H1 (cell line): ENCODE measurements at regions not wholly inside any gene's neighbourhood (a gene's known extent, or its start where the extent isn't known, plus 50 kb on each side); places are given as distances from the start of the nearest gene placed in this dataset.

Experiments
- CTCF ChIA-PET: fragments of 300-600 bp; sonication (Branson Sonifier 250); formaldehyde crosslinking; loops from one replicate; lab custom pipeline; 2021; ENCODE audit not compliant: partially characterized antibody; lab: Charles Lee
- POLR2A ChIA-PET: fragments of 300-600 bp; sonication (Branson Sonifier 250); formaldehyde crosslinking; loops from one replicate; lab custom pipeline; 2021; ENCODE audit warnings: inconsistent platforms; ENCODE audit not compliant: partially characterized antibody; lab: Charles Lee
- DNase-seq, 2 experiments: peaks; one replicate each; pipeline versions ENCODE4 v3.0.0 to v3.0.0-alpha.2; 2010 to 2022; ENCODE audit warnings: low spot score in 2 of 2, low read depth in 1 of 2, mixed read lengths in 1 of 2
- FAIRE-seq: peaks from 2 replicates; lab custom pipeline; 2011; peaks lifted over from hg19 to GRCh38; lab: Jason Lieb, UNC
- H2AFZ ChIP-seq: 2 replicates; pipeline ENCODE4 v1.8.1; 2012; ENCODE audit warnings: low read length, inconsistent platforms
- H2AK5ac ChIP-seq: 2 replicates; pipeline ENCODE4 v1.6.1; 2013; ENCODE audit warnings: low read depth, low read length
- H2BK120ac ChIP-seq: replicated peaks from 2 replicates; pipeline ENCODE3; 2013; ENCODE audit warnings: low read depth, low read length, inconsistent platforms
- H2BK12ac ChIP-seq: 2 replicates; pipeline ENCODE4 v1.6.1; 2013; ENCODE audit warnings: low read depth, low read length
- H2BK15ac ChIP-seq: 2 replicates; pipeline ENCODE4 v1.6.1; 2013; ENCODE audit warnings: low read length
- H2BK20ac ChIP-seq: 2 replicates; pipeline ENCODE4 v1.6.1; 2013; ENCODE audit warnings: low read length
- H2BK5ac ChIP-seq: 2 replicates; pipeline ENCODE4 v1.6.1; 2013; ENCODE audit warnings: low read depth, low read length
- H3K14ac ChIP-seq: 2 replicates; pipeline ENCODE4 v1.6.1; 2013; ENCODE audit warnings: inconsistent platforms; ENCODE audit not compliant: insufficient read length
- H3K18ac ChIP-seq: 2 replicates; pipeline ENCODE4 v1.6.1; 2013; ENCODE audit warnings: low read length; ENCODE audit errors: extremely low read depth
- H3K23ac ChIP-seq: 2 replicates; pipeline ENCODE4 v1.6.1; 2013; ENCODE audit warnings: inconsistent platforms; ENCODE audit not compliant: insufficient read length
- H3K23me2 ChIP-seq: 2 replicates; pipeline ENCODE4 v1.6.1; 2013; ENCODE audit warnings: low read depth, low read length
- H3K27ac ChIP-seq: 2 replicates; pipeline ENCODE4 v1.6.1; 2011; ENCODE audit warnings: low read depth, low read length, inconsistent platforms
- H3K27me3 ChIP-seq, 4 experiments: replicated peaks in 1 of 4; 1 replicate in 1 of 4; 2 replicates in 3 of 4; pipeline versions ENCODE4 v1.6.1 to v1.8.1; 2011 to 2013; ENCODE audit warnings: low read length in 3 of 4, mild to moderate bottlenecking in 3 of 4, inconsistent platforms in 2 of 4, mixed read lengths in 2 of 4, moderate library complexity in 1 of 4; ENCODE audit not compliant: control insufficient read depth in 3 of 4, insufficient read depth in 3 of 4; ENCODE audit errors: extremely low read depth in 1 of 4
- H3K36me3 ChIP-seq, 4 experiments: 2 replicates each; pipeline versions ENCODE4 v1.6.1 to v1.8.1; 2011 to 2013; ENCODE audit warnings: mild to moderate bottlenecking in 4 of 4, low read length in 3 of 4, moderate library complexity in 2 of 4, control low read depth in 1 of 4, inconsistent platforms in 1 of 4; ENCODE audit not compliant: insufficient read depth in 4 of 4, control insufficient read depth in 2 of 4
- H3K4ac ChIP-seq: replicated peaks from 2 replicates; pipeline ENCODE3; 2013; ENCODE audit warnings: low read length, low read depth, mixed read lengths, inconsistent platforms; ENCODE audit not compliant: insufficient read length
- H3K4me1 ChIP-seq, 4 experiments: replicated peaks in 1 of 4; 1 replicate in 1 of 4; 2 replicates in 3 of 4; pipeline versions ENCODE4 v1.6.1 to v1.8.1; 2011 to 2013; ENCODE audit warnings: low read length in 3 of 4, inconsistent platforms in 2 of 4, mixed read lengths in 1 of 4; ENCODE audit not compliant: insufficient read depth in 4 of 4, control insufficient read depth in 3 of 4
- H3K4me2 ChIP-seq, 2 experiments: 2 replicates each; pipeline versions ENCODE4 v1.6.1 to v1.8.1; 2011 to 2013; ENCODE audit warnings: low read depth in 2 of 2, low read length in 2 of 2, control low read depth in 1 of 2, inconsistent platforms in 1 of 2, mild to moderate bottlenecking in 1 of 2; ENCODE audit not compliant: insufficient read depth in 1 of 2
- H3K4me3 ChIP-seq, 4 experiments: fragments of 200-600, 300-600 bp in 1 of 4; sonication (generic), shearing (Covaris generic), sonication (Bioruptor Twin) in 1 of 4; 2 replicates each; pipeline versions ENCODE4 v1.5.1 to v1.8.1; 2011 to 2016; ENCODE audit warnings: low read length in 4 of 4, low read depth in 3 of 4, control low read depth in 2 of 4, inconsistent platforms in 2 of 4, mild to moderate bottlenecking in 2 of 4, mixed read lengths in 1 of 4, moderate library complexity in 1 of 4; ENCODE audit not compliant: insufficient read depth in 2 of 4; ENCODE audit errors: extremely low read depth in 1 of 4
- H3K56ac ChIP-seq: replicated peaks from 2 replicates; pipeline ENCODE3; 2013; ENCODE audit warnings: low read depth, mild to moderate bottlenecking, mixed read lengths, low read length, inconsistent platforms; ENCODE audit not compliant: insufficient read length
- H3K79me1 ChIP-seq: 2 replicates; pipeline ENCODE4 v1.6.1; 2013; ENCODE audit warnings: low read depth, low read length, control low read depth
- H3K79me2 ChIP-seq, 2 experiments: 2 replicates each; pipeline versions ENCODE4 v1.6.1 to v1.8.1; 2012 to 2013; ENCODE audit warnings: low read length in 2 of 2, mild to moderate bottlenecking in 2 of 2, inconsistent platforms in 1 of 2; ENCODE audit not compliant: insufficient read depth in 2 of 2, control insufficient read depth in 1 of 2
- H3K9ac ChIP-seq, 4 experiments: replicated peaks in 1 of 4; 1 replicate in 1 of 4; 2 replicates in 3 of 4; pipeline versions ENCODE4 v1.6.1 to v1.8.1; 2011 to 2013; ENCODE audit warnings: low read depth in 3 of 4, low read length in 3 of 4, control low read depth in 2 of 4, mild to moderate bottlenecking in 2 of 4, moderate library complexity in 2 of 4, inconsistent platforms in 1 of 4; ENCODE audit errors: extremely low read depth in 1 of 4
- H3K9me3 ChIP-seq, 2 experiments: 2 replicates each; pipeline versions ENCODE4 v1.6.1 to v1.8.1; 2012 to 2013; ENCODE audit warnings: mild to moderate bottlenecking in 2 of 2, moderate library complexity in 2 of 2, control low read depth in 1 of 2, inconsistent platforms in 1 of 2, low read depth in 1 of 2, low read length in 1 of 2, mixed read lengths in 1 of 2; ENCODE audit not compliant: insufficient read depth in 2 of 2
- H4K20me1 ChIP-seq, 2 experiments: replicated peaks in 1 of 2; 2 replicates each; pipeline versions ENCODE3 to v1.8.1; 2011 to 2013; ENCODE audit warnings: inconsistent platforms in 2 of 2, low read length in 2 of 2, mild to moderate bottlenecking in 1 of 2; ENCODE audit not compliant: insufficient read depth in 2 of 2, control insufficient read depth in 1 of 2
- H4K5ac ChIP-seq: 2 replicates; pipeline ENCODE4 v1.6.1; 2013; ENCODE audit warnings: low read length, low read depth, mixed read lengths, inconsistent platforms; ENCODE audit not compliant: insufficient read length
- H4K8ac ChIP-seq: 2 replicates; pipeline ENCODE4 v1.8.0; 2013; ENCODE audit warnings: mild to moderate bottlenecking, moderate library complexity, low read length, inconsistent platforms; ENCODE audit not compliant: insufficient read depth; ENCODE audit errors: extremely low read depth
- H4K91ac ChIP-seq: replicated peaks from 2 replicates; pipeline ENCODE3; 2013; ENCODE audit warnings: low read length, mixed read lengths, inconsistent platforms; ENCODE audit not compliant: insufficient read length
- BACH1 ChIP-seq: IDR thresholded peaks from 2 replicates; pipeline ENCODE4 v1.6.1; 2012; ENCODE audit warnings: low read length, improper control_type of control experiment
- BCL11A ChIP-seq, 2 experiments: IDR thresholded peaks; one replicate each; pipeline ENCODE4 v1.6.1; 2011; ENCODE audit warnings: low read depth in 2 of 2, low read length in 2 of 2, mild to moderate bottlenecking in 2 of 2
- CBX5 ChIP-seq: fragments of 300-800, 300-1000 bp; sonication (generic); IDR thresholded peaks from 2 replicates; pipeline ENCODE4 v1.7.1; 2016; ENCODE audit warnings: antibody characterized with exemption, low read length, low read depth
- CBX8 ChIP-seq: fragments of 300-800, 300-1000 bp; sonication (generic); IDR thresholded peaks from 2 replicates; pipeline ENCODE4 v1.7.1; 2016; ENCODE audit warnings: low read depth, low read length, borderline replicate concordance
- CEBPB ChIP-seq: IDR thresholded peaks from 2 replicates; pipeline ENCODE4 v1.6.1; 2012; ENCODE audit warnings: low read depth, low read length
- E2F6 ChIP-seq: IDR thresholded peaks from 2 replicates; pipeline ENCODE4 v1.6.1; 2012; ENCODE audit warnings: inconsistent platforms
- HDAC6 ChIP-seq: IDR thresholded peaks from one replicate; pipeline ENCODE4 v1.7.1; 2012; ENCODE audit warnings: low read depth, mild to moderate bottlenecking, inconsistent platforms, low read length, moderate library complexity
- JUN ChIP-seq: IDR thresholded peaks from 2 replicates; pipeline ENCODE4 v1.6.1; 2011; ENCODE audit warnings: low read depth, mild to moderate bottlenecking, improper control_type of control experiment, low read length
- KDM1A ChIP-seq: fragments of 200-600, 300-600 bp; sonication (generic); IDR thresholded peaks from 2 replicates; pipeline ENCODE4 v1.7.1; 2016; ENCODE audit warnings: mild to moderate bottlenecking, low read length, borderline replicate concordance
- PHF8 ChIP-seq: fragments of 200-600 bp; sonication (generic); conservative IDR thresholded peaks from 2 replicates; pipeline ENCODE4 v1.7.1; 2012; ENCODE audit warnings: low read depth, mild to moderate bottlenecking, inconsistent platforms, low read length, moderate library complexity
- RBBP5 ChIP-seq: IDR thresholded peaks from 2 replicates; pipeline ENCODE4 v1.7.1; 2012; ENCODE audit warnings: low read depth, mild to moderate bottlenecking, inconsistent platforms, low read length, moderate library complexity, borderline replicate concordance
- SP1 ChIP-seq: IDR thresholded peaks from 2 replicates; pipeline ENCODE4 v1.6.1; 2011; ENCODE audit warnings: low read depth, low read length
- SRF ChIP-seq: IDR thresholded peaks from 2 replicates; pipeline ENCODE4 v1.6.1; 2011; ENCODE audit warnings: mild to moderate bottlenecking, low read depth, low read length, moderate library complexity
- SUZ12 ChIP-seq: fragments of 200-600 bp; sonication (generic); IDR thresholded peaks from 2 replicates; pipeline ENCODE4 v1.6.1; 2012; ENCODE audit warnings: mild to moderate bottlenecking, inconsistent platforms, low read length, moderate library complexity, mixed read lengths
- TAF7 ChIP-seq: optimal IDR thresholded peaks from 2 replicates; pipeline ENCODE3; 2011; ENCODE audit warnings: low read depth, mild to moderate bottlenecking, inconsistent platforms, low read length, moderate library complexity, borderline replicate concordance
- TCF12 ChIP-seq: IDR thresholded peaks from 2 replicates; pipeline ENCODE4 v1.6.1; 2011; ENCODE audit warnings: low read depth, mild to moderate bottlenecking, low read length
- WGBS, 2 experiments: shearing (Covaris generic) in 1 of 2; methylation state at CpG; one replicate each; pipeline versions ENCODE4 v1.1.6 to v1.1.7; 2013 to 2015; ENCODE audit warnings: low lambda C conversion rate in 2 of 2, mixed read lengths in 2 of 2, inconsistent platforms in 1 of 2, low coverage in 1 of 2, missing lambda C conversion rate in 1 of 2; ENCODE audit not compliant: insufficient replicate concordance in 2 of 2, insufficient coverage in 1 of 2, insufficient read length in 1 of 2; ENCODE audit errors: extremely low coverage in 1 of 2, missing lambda C conversion rate in 1 of 2; 5-methylcytosine and 5-hydroxymethylcytosine counted together

GRCh38 chr3:135752851-135753250 lies 212.7 kb upstream of the PPP2R3A start:
- POLR2A ChIA-PET: no interaction called here
- 93% methylated on average over 2 of the region's 2 CpGs; no CpG with 5 or more reads in 1 of the 2 experiments for WGBS, 2 experiments
- no peak for TF ChIP-seq CBX8
- TF ChIP-seq SP1: no peak
- no peak for TF ChIP-seq TCF12
- no peak for TF ChIP-seq BCL11A (IDR thresholded peaks at IDR 0.05; ENCODE audit: low read depth in 2 of 2, low read length in 2 of 2)
- no peak for TF ChIP-seq KDM1A
- TF ChIP-seq E2F6: no peak
- TF ChIP-seq PHF8: no peak
- TF ChIP-seq SRF: no peak
- TF ChIP-seq SUZ12: no peak
- no peak for TF ChIP-seq CBX5
- TF ChIP-seq JUN: no peak
- TF ChIP-seq RBBP5: no peak
- TF ChIP-seq BACH1: no peak
- TF ChIP-seq HDAC6: no peak
- no peak for TF ChIP-seq TAF7
- TF ChIP-seq CEBPB: no peak

More at GRCh38 chr3:135752851-135753250, 212.7 kb upstream of the PPP2R3A start:
- no peak overlapping the region for H4K8ac ChIP-seq
- H4K20me1 ChIP-seq: no peaks in the 10 kb centered on the region
- H3K4me1 ChIP-seq: no peaks in the 10 kb centered on the region
- no peak overlapping the region for H3K4ac ChIP-seq
- no peak overlapping the region for H3K14ac ChIP-seq
- no peak for DNase-seq
- no peaks in the 10 kb centered on the region for H3K27me3 ChIP-seq
- no peak overlapping the region for H3K18ac ChIP-seq
- no peak overlapping the region for H2BK15ac ChIP-seq
- H2AFZ ChIP-seq: no peak overlapping the region
- no peak overlapping the region for H3K56ac ChIP-seq
- H3K23ac ChIP-seq: no peak overlapping the region
- H2AK5ac ChIP-seq: no peak overlapping the region
- H2BK120ac ChIP-seq: no peak overlapping the region
- no peak overlapping the region for H3K9ac ChIP-seq
- no peak for FAIRE-seq
- no peak overlapping the region for H2BK20ac ChIP-seq
- no peak overlapping the region for H2BK5ac ChIP-seq
- H3K4me3 ChIP-seq: no peak overlapping the region
- no peak overlapping the region for H4K5ac ChIP-seq
- no peak overlapping the region for H3K27ac ChIP-seq
- H4K91ac ChIP-seq: no peak overlapping the region
- H3K79me1 ChIP-seq: no peaks in the 10 kb centered on the region
- no peaks in the 10 kb centered on the region for H3K23me2 ChIP-seq
- no peak overlapping the region for H3K4me2 ChIP-seq
- H3K79me2 ChIP-seq: no peaks in the 10 kb centered on the region
- no peaks in the 10 kb centered on the region for H3K36me3 ChIP-seq
- CTCF ChIA-PET: interaction anchor here (1.1 to 2.1 kb wide), 5 partner anchors 10 to 291 kb away, joined by 3 to 9 read pairs (median 5); no protein-coding TSS in a partner anchor
- H3K9me3 ChIP-seq: no peaks in the 10 kb centered on the region
- H2BK12ac ChIP-seq: no peak overlapping the region
